ENCODE measurements at regions not wholly inside any gene's neighbourhood (a gene's known extent, or its start where the extent isn't known, plus 50 kb on each side); places are given as distances from the start of the nearest gene placed in this dataset.

- H3K4me3 ChIP-seq (ENCODE audit: low read depth, low read length) = no peak overlapping the region
- TF ChIP-seq CTCF (IDR thresholded peaks at IDR 0.05; ENCODE audit: low read depth, low read length) = no peak
These were observed 371.1 kb upstream of the ID2 start for GRCh38 chr2:8310557-8311455.

- no peak for TF ChIP-seq CTCF (IDR thresholded peaks at IDR 0.05; ENCODE audit: low read depth, low read length)
- H3K4me3 ChIP-seq (ENCODE audit: low read depth, low read length) = no peak overlapping the region
These were observed 369.6 kb upstream of the ID2 start for GRCh38 chr2:8312221-8312620.

GRCh38 chr2:8312861-8313830 lies 368.7 kb upstream of the ID2 start:
- H3K4me3 ChIP-seq (ENCODE audit: low read depth, low read length) = no peak overlapping the region
- no peak for TF ChIP-seq CTCF (IDR thresholded peaks at IDR 0.05; ENCODE audit: low read depth, low read length)

GRCh38 chr2:8314063-8314462 lies 367.8 kb upstream of the ID2 start:
- no peak for TF ChIP-seq CTCF (IDR thresholded peaks at IDR 0.05; ENCODE audit: low read depth, low read length)

GRCh38 chr2:8315531-8316165 lies 366.2 kb upstream of the ID2 start:
- TF ChIP-seq CTCF (IDR thresholded peaks at IDR 0.05; ENCODE audit: low read depth, low read length) = no peak
- no peak overlapping the region for H3K4me3 ChIP-seq (ENCODE audit: low read depth, low read length)

More at GRCh38 chr2:8314063-8314462, 367.8 kb upstream of the ID2 start:
- no peak overlapping the region for H3K4me3 ChIP-seq (ENCODE audit: low read depth, low read length)

- TF ChIP-seq CTCF (IDR thresholded peaks at IDR 0.05; ENCODE audit: low read depth, low read length) = no peak
- H3K4me3 ChIP-seq (ENCODE audit: low read depth, low read length) = no peak overlapping the region
These were observed 365.5 kb upstream of the ID2 start for GRCh38 chr2:8316356-8316755.
